ENCODE measurements at regions not wholly inside any gene's neighbourhood (a gene's known extent, or its start where the extent isn't known, plus 50 kb on each side); places are given as distances from the start of the nearest gene placed in this dataset.

DNA sequence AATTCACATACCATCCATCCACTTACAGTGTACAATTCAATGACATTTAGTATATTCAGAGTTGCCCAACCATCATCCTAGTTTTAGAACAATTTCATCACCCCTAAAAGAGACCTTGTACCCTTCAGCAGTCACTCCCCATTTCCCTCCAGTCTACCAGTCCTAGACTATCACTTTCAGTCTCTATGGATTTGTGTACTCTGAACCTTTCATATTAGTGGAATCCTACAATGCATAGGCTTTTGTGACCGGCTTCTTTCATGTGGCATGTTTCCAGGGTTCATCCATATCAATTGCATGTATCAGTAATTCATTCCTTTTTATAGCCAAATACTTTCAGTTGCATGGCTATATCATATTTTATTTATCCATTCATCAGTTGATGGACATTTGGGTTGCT, 53.5 kb upstream of the SEMA3E start:
- no peak for DNase-seq (ENCODE audit: low read depth, low spot score)
- in situ Hi-C loops (cut with HindIII; ENCODE audit: low sequenced_read_pairs), result no loop called here
- no peak overlapping the region for H3K4me3 ChIP-seq (ENCODE audit: low read depth, low read length)
- TF ChIP-seq, protein P1, sequence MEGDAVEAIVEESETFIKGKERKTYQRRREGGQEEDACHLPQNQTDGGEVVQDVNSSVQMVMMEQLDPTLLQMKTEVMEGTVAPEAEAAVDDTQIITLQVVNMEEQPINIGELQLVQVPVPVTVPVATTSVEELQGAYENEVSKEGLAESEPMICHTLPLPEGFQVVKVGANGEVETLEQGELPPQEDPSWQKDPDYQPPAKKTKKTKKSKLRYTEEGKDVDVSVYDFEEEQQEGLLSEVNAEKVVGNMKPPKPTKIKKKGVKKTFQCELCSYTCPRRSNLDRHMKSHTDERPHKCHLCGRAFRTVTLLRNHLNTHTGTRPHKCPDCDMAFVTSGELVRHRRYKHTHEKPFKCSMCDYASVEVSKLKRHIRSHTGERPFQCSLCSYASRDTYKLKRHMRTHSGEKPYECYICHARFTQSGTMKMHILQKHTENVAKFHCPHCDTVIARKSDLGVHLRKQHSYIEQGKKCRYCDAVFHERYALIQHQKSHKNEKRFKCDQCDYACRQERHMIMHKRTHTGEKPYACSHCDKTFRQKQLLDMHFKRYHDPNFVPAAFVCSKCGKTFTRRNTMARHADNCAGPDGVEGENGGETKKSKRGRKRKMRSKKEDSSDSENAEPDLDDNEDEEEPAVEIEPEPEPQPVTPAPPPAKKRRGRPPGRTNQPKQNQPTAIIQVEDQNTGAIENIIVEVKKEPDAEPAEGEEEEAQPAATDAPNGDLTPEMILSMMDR (IDR thresholded peaks at IDR 0.05; ENCODE audit: low read depth, low read length), result no peak

DNA sequence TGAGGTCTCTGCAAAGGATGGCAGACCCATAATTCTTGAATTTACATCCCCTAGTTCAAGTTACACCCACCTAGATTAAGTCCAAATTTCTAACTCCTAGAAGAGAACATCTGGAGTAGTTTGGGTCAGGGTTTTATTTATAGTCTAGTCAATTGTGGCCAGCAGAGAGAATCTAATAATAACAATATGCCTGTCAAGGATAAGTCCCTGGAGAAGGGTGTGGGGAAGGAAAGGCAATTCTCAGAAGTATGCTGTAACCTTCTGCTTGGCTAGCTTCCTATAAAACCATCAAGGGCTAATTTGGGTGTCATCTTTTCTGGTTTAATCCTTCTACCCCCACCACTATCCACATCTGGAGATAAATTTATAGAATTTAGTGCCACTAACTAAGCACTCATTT, 52.8 kb upstream of the SEMA3E start:
- DNase-seq (ENCODE audit: low read depth, low spot score), result no peak
- TF ChIP-seq, protein P1 (IDR thresholded peaks at IDR 0.05; ENCODE audit: low read depth, low read length), result no peak
- in situ Hi-C loops (cut with HindIII; ENCODE audit: low sequenced_read_pairs), result no loop called here
- no peak overlapping the region for H3K4me3 ChIP-seq (ENCODE audit: low read depth, low read length)
